ENCODE measurements at regions not wholly inside any gene's neighbourhood (a gene's known extent, or its start where the extent isn't known, plus 50 kb on each side); places are given as distances from the start of the nearest gene placed in this dataset.

DNA sequence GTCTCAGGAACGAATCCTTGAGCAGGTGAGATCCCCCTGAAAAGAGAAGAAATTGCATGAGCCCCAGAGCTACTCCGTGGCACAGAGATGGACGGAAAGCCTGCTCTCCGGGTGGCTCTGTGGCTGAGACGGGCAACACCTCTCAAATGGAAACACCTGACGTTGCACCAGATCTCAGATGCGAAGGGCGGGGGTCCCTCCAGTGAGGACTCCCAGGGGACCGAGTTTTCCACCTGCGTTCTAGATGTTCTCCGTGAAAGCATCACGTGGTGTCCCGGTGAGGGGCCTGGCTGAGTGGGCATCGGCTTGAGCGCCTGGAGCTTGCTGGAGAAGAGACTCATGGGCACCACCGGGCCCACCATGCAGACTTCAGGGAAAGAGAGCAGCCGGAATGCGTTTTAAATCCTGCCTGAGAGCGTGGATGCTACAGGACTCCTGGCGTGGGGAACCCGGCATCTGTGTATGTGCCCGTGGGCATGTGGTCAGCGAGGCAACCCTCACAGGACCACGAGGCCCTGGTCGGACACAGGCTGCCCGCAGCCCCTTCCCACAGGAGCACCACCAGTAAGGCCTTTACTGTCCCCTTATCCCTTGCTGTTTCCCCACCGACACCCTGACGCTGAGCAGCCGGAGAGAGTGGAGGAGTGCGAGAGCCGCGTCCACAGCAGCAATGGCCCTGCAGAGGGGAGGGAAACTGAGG is 378.4 kb upstream of the IRX4 start:
- Histone ChIP-seq H3K27ac (ENCODE audit: low read length) (no peak overlapping the region), H3K4me2 (ENCODE audit: low read length) (no peak overlapping the region), H3K36me3 (ENCODE audit: insufficient read depth, low read length) (no peaks in the 10 kb centered on the region), H3K79me2 (replicated peaks; ENCODE audit: insufficient read depth, low read length) (no peaks in the 10 kb centered on the region), H4K20me1 (ENCODE audit: insufficient read depth) (no peaks in the 10 kb centered on the region), H2AFZ (ENCODE audit: low read depth, low read length) (no peak overlapping the region), H3F3A (ENCODE audit: insufficient read depth, low read length, poor library complexity, severe bottlenecking) (no peaks in the 10 kb centered on the region), H3K4me3 (ENCODE audit: low read length) (no peak overlapping the region), H3K9ac (ENCODE audit: low read length) (no peak overlapping the region), H3K27me3 (ENCODE audit: insufficient read depth, low read depth, low read length) (no peaks in the 10 kb centered on the region), H3K9me3 (ENCODE audit: low read length) (no peaks in the 10 kb centered on the region), H3K9me2 (ENCODE audit: insufficient read depth, low read length) (no peaks in the 10 kb centered on the region)
- TF ChIP-seq MXI1 (conservative IDR thresholded peaks at IDR 0.05; ENCODE audit: poor library complexity, severe bottlenecking) (no peak), SMC3 (conservative IDR thresholded peaks at IDR 0.05; ENCODE audit: poor library complexity) (no peak), RAD21 (conservative IDR thresholded peaks at IDR 0.05) (no peak)

DNA sequence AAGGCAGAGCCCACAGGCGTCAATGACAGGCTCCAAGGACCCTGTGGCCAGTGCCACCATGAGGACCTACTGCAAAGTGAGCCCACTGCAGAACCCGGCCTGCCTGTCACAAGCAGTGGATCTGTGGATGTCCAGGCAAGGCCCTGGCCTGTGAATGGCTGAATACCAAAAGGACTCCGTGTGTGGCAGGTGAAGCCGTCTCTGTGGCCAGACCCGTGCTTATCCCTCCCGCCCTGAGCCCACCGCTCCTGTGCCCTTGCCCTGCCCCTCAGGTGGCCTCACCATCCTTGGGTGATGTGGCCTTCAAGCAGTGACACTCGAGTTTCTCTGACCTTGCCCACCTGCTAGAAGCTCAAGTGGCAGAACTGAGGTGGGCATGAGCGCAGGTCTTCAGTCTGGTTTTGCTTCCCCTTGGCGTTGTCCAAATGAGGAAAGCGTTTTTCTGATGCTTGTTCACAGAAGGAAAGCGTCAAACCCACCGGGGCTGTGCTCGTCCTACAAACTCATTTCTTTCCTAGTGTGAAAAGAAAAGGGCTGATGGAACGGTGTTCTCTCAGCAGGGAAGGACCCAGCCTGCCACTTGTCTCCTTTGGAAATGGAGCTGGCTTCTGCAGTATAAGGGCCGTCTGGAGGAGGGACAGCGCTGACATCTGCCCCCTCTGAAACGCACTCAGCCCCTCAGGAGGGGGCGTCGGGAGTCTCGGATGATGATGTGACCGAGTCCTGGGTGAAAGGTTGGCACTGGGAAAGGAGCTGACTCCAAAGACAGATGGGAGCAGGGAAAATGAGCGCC is 377.7 kb upstream of the IRX4 start:
- TF ChIP-seq MXI1 (conservative IDR thresholded peaks at IDR 0.05; ENCODE audit: poor library complexity, severe bottlenecking) (no peak), SMC3 (conservative IDR thresholded peaks at IDR 0.05; ENCODE audit: poor library complexity) (no peak), RAD21 (conservative IDR thresholded peaks at IDR 0.05) (no peak), TAF1 (IDR thresholded peaks at IDR 0.05; ENCODE audit: low read depth) (no peak), EP300 (conservative IDR thresholded peaks at IDR 0.05; ENCODE audit: poor library complexity, severe bottlenecking) (no peak), EZH2 (IDR thresholded peaks at IDR 0.05; ENCODE audit: borderline replicate concordance, insufficient read depth, low read length, poor library complexity, severe bottlenecking) (no peak), POLR2AphosphoS5 (IDR thresholded peaks at IDR 0.05) (no peak)
- TF ChIP-seq, protein P1, sequence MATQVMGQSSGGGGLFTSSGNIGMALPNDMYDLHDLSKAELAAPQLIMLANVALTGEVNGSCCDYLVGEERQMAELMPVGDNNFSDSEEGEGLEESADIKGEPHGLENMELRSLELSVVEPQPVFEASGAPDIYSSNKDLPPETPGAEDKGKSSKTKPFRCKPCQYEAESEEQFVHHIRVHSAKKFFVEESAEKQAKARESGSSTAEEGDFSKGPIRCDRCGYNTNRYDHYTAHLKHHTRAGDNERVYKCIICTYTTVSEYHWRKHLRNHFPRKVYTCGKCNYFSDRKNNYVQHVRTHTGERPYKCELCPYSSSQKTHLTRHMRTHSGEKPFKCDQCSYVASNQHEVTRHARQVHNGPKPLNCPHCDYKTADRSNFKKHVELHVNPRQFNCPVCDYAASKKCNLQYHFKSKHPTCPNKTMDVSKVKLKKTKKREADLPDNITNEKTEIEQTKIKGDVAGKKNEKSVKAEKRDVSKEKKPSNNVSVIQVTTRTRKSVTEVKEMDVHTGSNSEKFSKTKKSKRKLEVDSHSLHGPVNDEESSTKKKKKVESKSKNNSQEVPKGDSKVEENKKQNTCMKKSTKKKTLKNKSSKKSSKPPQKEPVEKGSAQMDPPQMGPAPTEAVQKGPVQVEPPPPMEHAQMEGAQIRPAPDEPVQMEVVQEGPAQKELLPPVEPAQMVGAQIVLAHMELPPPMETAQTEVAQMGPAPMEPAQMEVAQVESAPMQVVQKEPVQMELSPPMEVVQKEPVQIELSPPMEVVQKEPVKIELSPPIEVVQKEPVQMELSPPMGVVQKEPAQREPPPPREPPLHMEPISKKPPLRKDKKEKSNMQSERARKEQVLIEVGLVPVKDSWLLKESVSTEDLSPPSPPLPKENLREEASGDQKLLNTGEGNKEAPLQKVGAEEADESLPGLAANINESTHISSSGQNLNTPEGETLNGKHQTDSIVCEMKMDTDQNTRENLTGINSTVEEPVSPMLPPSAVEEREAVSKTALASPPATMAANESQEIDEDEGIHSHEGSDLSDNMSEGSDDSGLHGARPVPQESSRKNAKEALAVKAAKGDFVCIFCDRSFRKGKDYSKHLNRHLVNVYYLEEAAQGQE (IDR thresholded peaks at IDR 0.05; ENCODE audit: borderline replicate concordance), result no peak
- TF ChIP-seq, protein P2, sequence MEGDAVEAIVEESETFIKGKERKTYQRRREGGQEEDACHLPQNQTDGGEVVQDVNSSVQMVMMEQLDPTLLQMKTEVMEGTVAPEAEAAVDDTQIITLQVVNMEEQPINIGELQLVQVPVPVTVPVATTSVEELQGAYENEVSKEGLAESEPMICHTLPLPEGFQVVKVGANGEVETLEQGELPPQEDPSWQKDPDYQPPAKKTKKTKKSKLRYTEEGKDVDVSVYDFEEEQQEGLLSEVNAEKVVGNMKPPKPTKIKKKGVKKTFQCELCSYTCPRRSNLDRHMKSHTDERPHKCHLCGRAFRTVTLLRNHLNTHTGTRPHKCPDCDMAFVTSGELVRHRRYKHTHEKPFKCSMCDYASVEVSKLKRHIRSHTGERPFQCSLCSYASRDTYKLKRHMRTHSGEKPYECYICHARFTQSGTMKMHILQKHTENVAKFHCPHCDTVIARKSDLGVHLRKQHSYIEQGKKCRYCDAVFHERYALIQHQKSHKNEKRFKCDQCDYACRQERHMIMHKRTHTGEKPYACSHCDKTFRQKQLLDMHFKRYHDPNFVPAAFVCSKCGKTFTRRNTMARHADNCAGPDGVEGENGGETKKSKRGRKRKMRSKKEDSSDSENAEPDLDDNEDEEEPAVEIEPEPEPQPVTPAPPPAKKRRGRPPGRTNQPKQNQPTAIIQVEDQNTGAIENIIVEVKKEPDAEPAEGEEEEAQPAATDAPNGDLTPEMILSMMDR (IDR thresholded peaks at IDR 0.05; ENCODE audit: poor library complexity, severe bottlenecking), result no peak
- Histone ChIP-seq H3K36me3 (ENCODE audit: insufficient read depth, low read length) (no peaks in the 10 kb centered on the region), H4K20me1 (ENCODE audit: insufficient read depth) (no peaks in the 10 kb centered on the region), H3K27ac (ENCODE audit: low read length) (no peak overlapping the region), H3K4me2 (ENCODE audit: low read length) (no peak overlapping the region), H3K9ac (ENCODE audit: low read length) (no peak overlapping the region), H3K4me3 (ENCODE audit: low read length) (no peak overlapping the region), H3F3A (ENCODE audit: insufficient read depth, low read length, poor library complexity, severe bottlenecking) (no peaks in the 10 kb centered on the region), H3K9me2 (ENCODE audit: insufficient read depth, low read length) (no peaks in the 10 kb centered on the region), H3K9me3 (ENCODE audit: low read length) (no peaks in the 10 kb centered on the region), H2AFZ (ENCODE audit: low read depth, low read length) (no peak overlapping the region), H3K79me2 (replicated peaks; ENCODE audit: insufficient read depth, low read length) (no peaks in the 10 kb centered on the region), H3K27me3 (ENCODE audit: insufficient read depth, low read depth, low read length) (no peaks in the 10 kb centered on the region)

All from neural cell (in vitro differentiated cells).